ENCODE measurements at regions not wholly inside any gene's neighbourhood (a gene's known extent, or its start where the extent isn't known, plus 50 kb on each side); places are given as distances from the start of the nearest gene placed in this dataset.

GRCh38 chr3:64971602-64972001 lies 283.8 kb upstream of the ADAMTS9 start:
- ATAC-seq (no peak), DNase-seq (ENCODE audit: low read depth, low spot score) (no peak)
- RAD21 ChIA-PET (ENCODE audit: low non-redundant PET in 1 of 2, low total read pairs in 2 of 2, uncharacterized antibody in 2 of 2, unreplicated experiment in 2 of 2) = no interaction called here
- POLR2A ChIA-PET = no interaction called here
- intact Hi-C loops (cut with micrococcal nuclease) = no loop called here
- Histone ChIP-seq H3K4me2 (ENCODE audit: low read length) (no peak overlapping the region), H3K36me3 (ENCODE audit: control insufficient read depth in 1 of 2, insufficient read depth in 2 of 2, low read length in 2 of 2) (no peaks in the 10 kb centered on the region), H3K79me2 (ENCODE audit: insufficient read depth, low read length) (no peaks in the 10 kb centered on the region), H3K4me1 (ENCODE audit: control insufficient read depth in 1 of 2, insufficient read depth in 2 of 2, low read length in 2 of 2) (no peaks in the 10 kb centered on the region), H4K20me1 (ENCODE audit: insufficient read depth) (no peaks in the 10 kb centered on the region), H2AFZ (ENCODE audit: low read depth, low read length, poor library complexity, severe bottlenecking) (no peak overlapping the region), H3K27ac (ENCODE audit: low read depth, low read length) (no peak overlapping the region), H3K27me3 (ENCODE audit: insufficient read depth, low read length) (no peaks in the 10 kb centered on the region; the same call in 1 of the 2 replicates), H3K9me3 (ENCODE audit: control insufficient read depth in 1 of 2, insufficient read depth in 1 of 2, low read depth in 1 of 2, low read length in 2 of 2) (no peaks in the 10 kb centered on the region), H3K9ac (ENCODE audit: low read length) (no peak overlapping the region), H3K9me2 (ENCODE audit: insufficient read depth) (no peaks in the 10 kb centered on the region), H3K4me3 (replicated peaks in 1 of 2; ENCODE audit: low read depth in 1 of 2, low read length in 2 of 2) (no peak overlapping the region)
- TF ChIP-seq POLR2AphosphoS5 (IDR thresholded peaks at IDR 0.05; ENCODE audit: low read depth, low read length) = no peak
- no peak for TF ChIP-seq SRF (IDR thresholded peaks at IDR 0.05; ENCODE audit: low read depth)
- TF ChIP-seq REST (IDR thresholded peaks at IDR 0.05; ENCODE audit: low read depth) = no peak
- no peak for TF ChIP-seq ELF1 (IDR thresholded peaks at IDR 0.05; ENCODE audit: borderline replicate concordance, low read depth)
- TF ChIP-seq CBX3 (IDR thresholded peaks at IDR 0.05; ENCODE audit: low read depth) = no peak
- TF ChIP-seq POLR2A (IDR thresholded peaks at IDR 0.05; ENCODE audit: borderline replicate concordance, extremely low read depth, insufficient read depth, insufficient read length) = no peak
- TF ChIP-seq ZFX (IDR thresholded peaks at IDR 0.05) = no peak
- no peak for TF ChIP-seq EGR1 (IDR thresholded peaks at IDR 0.05; ENCODE audit: low read depth)
- no peak for TF ChIP-seq SIN3A (IDR thresholded peaks at IDR 0.05; ENCODE audit: low read depth)
- no peak for TF ChIP-seq JUND (IDR thresholded peaks at IDR 0.05)
- TF ChIP-seq MAX (IDR thresholded peaks at IDR 0.05) = no peak
- TF ChIP-seq YY1 (IDR thresholded peaks at IDR 0.05; ENCODE audit: extremely low read depth, insufficient replicate concordance, low read depth, low read length) = no peak
- TF ChIP-seq RAD21 (IDR thresholded peaks at IDR 0.05; ENCODE audit: low read depth) = no peak
- no peak for TF ChIP-seq ZBTB33 (IDR thresholded peaks at IDR 0.05; ENCODE audit: extremely low read depth, insufficient replicate concordance, low read length)
- TF ChIP-seq TCF7L2 (IDR thresholded peaks at IDR 0.05; ENCODE audit: borderline replicate concordance, extremely low read depth, insufficient read depth, insufficient read length) = no peak
- TF ChIP-seq CEBPB (IDR thresholded peaks at IDR 0.05; ENCODE audit: low read depth) = no peak
- TF ChIP-seq SP1 (IDR thresholded peaks at IDR 0.05; ENCODE audit: low read depth) = no peak
- no TSS peak for BruUV-seq (replicated peaks)
- CTCF ChIA-PET = no interaction called here
